GM18867 (cell line): ENCODE measurements at regions not wholly inside any gene's neighbourhood (a gene's known extent, or its start where the extent isn't known, plus 50 kb on each side); places are given as distances from the start of the nearest gene placed in this dataset.
"Not testable (repeated sequence)": the region's sequence is repeated elsewhere in the genome, so short reads cannot be mapped to it uniquely, and the experiment has no call there.

Experiments used
- ATAC-seq: cut with Tn5 transposase; IDR thresholded peaks from one replicate; pipeline ENCODE4 v1.9.1; 2021; ENCODE audit warnings: mild to moderate bottlenecking, moderate library complexity; ENCODE audit not compliant: unreplicated experiment

GRCh38 chr14:54010981-54011380 is 54.4 kb upstream of the BMP4 start:
- ATAC-seq = no peak

GRCh38 chr14:54023027-54023426 is 66.4 kb upstream of the BMP4 start:
- peak; percentile 58 for ATAC-seq

DNA sequence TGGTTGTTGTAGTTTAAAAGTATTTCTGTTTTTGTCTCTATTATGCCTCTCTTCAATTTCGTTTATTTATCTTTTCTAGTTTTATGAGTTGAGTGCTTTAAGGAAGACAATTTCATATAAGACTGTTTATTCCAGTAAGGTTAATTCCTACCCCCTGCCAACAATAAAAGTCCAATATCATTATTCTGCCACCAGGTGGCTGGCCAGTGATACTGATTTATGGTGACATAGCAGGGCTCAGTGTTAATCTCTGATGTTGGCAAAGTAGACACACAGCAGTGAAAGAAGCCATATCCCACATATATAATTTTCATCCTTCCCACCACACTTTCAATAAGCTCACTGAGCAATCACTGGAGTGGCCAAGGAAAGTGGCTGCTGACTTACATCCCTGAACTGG is 69.0 kb upstream of the BMP4 start:
- ATAC-seq = no peak

GRCh38 chr14:54026671-54027070 is 70.0 kb upstream of the BMP4 start:
- ATAC-seq = no peak

GRCh38 chr14:54030996-54031395 is 74.4 kb upstream of the BMP4 start:
- not testable (repeated sequence) for ATAC-seq

DNA sequence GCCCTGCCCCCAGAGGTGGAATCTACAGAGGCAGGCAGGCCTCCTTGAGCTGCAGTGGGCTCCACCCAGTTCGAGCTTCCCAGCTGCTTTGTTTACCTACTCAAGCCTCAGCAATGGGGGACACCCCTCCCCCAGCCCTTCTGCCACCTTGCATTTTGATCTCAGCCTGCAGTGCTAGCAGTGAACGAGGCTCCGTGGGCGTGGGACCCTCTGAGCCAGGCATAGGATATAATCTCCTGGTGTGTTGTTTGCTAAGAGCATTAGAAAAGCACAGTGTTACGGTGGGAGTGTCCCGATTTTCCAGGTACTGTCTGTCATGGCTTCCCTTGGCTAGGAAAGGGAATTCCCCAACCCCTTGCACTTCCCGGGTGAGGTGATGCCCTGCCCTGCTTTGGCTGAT is 76.7 kb upstream of the BMP4 start:
- ATAC-seq = not testable (repeated sequence)

DNA sequence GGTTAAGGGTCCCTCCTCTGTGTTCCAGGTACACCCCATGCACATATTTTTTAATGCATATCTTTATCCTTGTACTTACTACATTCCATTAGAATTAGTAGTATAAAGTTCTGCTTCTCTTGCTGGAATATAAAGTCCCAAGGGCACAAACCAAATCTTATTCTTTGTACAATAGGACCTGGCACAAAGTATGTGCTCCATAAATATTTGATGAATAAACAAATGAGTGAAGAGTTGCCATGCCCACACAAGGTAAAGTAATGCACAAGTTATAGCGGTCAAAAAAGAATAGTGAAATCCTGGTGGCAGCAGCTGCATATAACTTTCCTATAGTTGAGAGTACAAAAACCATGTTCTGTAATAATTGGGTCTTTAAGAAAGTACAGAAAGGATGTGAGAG is 82.1 kb upstream of the BMP4 start:
- ATAC-seq = no peak

GRCh38 chr14:54039311-54039710 is 82.7 kb upstream of the BMP4 start:
- no peak for ATAC-seq

DNA sequence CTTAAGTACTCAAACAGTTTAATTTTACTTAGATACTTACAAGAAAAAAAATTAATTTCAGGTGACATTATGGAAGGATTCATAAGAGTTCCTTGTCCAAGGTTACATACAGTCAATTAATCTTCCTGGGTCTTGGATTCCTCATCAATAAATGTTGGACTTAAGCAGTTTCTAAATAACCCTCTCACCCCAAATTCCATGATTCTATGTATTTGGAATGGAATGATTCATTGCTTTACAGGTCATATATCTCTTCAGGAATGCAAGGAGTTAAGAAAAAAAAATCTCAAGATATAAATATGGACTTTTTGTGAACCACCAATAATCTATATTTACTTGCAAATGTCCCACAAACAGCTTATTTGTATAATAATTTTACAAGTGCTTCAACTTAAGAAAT is 84.2 kb upstream of the BMP4 start:
- ATAC-seq = no peak

DNA sequence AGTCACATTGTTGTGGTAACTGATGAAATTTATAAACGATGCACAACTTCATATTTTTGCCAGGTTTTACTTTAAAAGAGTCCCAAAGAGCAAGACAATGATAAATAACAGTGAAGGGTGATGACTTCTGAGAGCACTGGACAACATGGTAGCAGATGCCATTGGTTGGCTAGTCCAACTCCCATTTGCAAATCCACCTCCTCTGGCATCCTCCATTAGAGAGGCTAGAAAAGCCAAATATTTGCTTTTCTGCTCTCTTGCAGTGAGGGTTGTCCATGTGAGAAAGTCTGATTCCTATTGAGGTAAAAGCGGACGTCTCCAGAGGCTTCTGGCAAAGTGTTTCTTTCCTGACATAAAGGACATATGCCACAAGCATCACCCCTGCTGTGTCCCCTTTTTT is 89.6 kb upstream of the BMP4 start:
- no peak for ATAC-seq

DNA sequence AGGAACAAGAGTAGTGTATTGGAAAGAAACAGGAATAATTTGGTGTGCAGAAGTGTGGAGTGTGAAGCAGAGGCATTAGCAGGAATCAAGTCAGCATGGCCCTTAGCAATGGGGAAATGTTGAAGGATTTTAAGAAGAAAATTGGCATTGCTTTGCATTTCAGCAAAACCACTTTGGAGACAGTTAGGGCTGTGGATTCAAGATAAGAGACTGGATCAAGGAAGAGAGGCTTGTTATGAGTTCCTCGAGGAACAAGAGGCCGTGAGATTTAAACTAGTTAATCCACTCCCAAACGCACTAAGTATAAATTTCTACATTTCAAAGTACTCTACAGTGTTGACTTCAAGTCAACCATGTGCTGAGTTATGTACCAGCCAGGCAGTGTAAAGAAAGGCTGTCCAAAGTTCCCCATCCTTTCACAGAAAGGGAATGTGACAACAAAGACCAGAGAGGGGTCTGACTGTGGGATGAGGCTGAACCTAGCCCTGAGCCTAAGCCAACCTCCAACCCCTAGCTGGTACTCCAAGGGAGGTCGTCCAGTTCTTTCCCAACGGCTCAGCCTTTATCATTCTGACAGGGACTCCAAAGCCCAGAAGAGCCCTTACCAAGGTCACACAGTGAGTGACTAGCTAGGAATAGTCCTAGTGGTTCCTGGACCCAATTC is 91.2 kb upstream of the BMP4 start:
- ATAC-seq = no peak

DNA sequence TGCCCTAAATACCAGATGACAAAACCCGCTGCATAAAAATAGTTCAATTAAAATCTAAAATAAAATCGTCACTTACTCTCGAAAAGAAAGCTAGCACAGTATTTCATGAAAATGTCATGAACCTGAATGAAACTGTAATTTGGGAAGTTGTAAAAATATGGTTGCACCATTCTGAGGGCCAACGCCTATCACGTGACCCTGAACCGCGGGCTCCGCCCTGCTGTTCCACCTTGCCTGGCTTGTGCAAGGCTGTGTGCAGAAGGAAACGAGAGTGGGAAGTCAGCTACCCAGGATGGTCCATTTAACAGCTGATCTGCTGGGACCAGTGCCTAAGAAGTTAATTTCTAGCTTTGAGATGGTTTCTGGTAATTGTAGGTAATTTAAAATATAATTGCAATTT is 91.7 kb upstream of the BMP4 start:
- ATAC-seq = no peak

- ATAC-seq = no peak
These were observed 92.1 kb upstream of the BMP4 start for GRCh38 chr14:54048736-54049135.

- no peak for ATAC-seq
These were observed 94.1 kb upstream of the BMP4 start for GRCh38 chr14:54050759-54051158.

DNA sequence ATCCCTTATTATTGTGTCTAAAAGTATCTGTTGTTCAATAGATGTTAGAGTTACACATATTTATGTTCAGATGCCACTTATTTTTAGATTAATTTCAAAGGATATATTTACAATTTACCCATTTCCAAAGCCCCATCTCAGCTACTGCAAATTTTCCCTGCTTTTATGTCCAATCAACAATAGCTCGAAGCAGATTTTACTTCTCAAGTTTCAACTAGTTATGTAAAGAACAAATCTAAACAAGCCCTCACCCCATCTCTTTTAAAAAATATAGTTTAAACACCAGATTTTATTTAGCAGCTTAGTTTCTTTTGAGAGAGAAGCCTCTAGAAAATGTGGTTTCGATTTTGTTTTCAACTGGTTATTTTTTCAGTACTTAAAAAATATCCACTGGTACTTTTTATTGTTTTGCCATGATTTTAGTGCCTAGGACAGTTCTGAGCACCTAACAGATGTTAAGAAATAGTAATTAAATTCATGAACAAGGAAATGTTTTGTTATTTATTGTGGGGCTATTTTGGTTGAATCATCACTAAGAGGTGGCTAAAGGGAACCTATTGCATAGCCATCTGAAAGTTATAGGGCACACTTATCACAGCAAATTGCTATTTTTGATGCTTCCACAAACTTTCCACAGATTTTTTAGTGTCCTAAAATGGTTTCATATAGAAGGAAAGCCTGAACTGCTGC is 96.2 kb upstream of the BMP4 start:
- ATAC-seq = no peak

GRCh38 chr14:54053386-54053745 is 96.7 kb upstream of the BMP4 start:
- ATAC-seq = no peak

GRCh38 chr14:54058505-54058904 is 101.9 kb upstream of the BMP4 start:
- ATAC-seq = no peak

GRCh38 chr14:54083549-54084239 is 127.1 kb upstream of the BMP4 start:
- no peak for ATAC-seq

DNA sequence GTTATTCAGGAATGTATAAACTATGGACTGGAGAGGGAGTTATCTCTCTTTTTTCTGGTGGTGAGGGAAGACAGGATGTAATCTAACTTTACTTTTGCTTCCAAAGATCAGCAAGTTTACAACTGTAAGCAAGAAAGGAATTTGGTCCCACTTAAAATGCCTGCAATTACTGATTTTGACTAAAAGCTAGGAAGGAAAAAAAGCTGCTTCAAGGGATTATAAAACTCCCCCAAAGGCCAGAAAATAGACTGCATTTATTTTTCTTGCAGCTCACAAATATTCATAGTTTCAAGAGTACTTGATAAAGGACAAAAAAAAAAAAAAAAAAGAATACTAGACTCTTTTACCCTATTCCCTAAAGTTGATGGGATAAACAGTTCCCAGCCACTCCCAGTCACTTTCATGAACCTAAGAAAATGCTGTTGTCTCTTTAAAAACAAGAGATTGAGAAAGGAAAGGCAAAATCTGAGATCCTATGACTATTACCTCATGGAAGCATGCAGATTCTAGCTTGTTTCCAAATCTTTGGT is 128.7 kb upstream of the BMP4 start:
- ATAC-seq = no peak

GRCh38 chr14:54085841-54086240 is 129.2 kb upstream of the BMP4 start:
- no peak for ATAC-seq

DNA sequence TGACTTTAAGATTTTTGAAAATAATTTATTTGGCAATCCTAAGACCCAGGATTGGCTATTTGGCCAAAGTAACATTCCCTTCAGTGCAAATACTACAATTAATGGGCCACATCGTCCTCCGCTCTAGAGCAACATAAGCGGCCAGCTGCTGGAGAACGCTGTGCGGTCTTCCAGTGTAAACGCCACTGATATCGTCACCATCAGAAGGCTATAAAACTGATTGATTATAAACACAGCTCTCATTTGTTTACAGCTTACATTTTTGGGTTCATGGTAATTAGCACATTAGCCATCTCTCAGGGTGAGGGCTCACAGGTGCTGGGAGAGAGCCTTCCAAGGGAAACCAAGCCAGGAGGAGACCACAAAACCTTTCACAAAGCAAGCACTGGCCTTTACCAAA is 130.1 kb upstream of the BMP4 start:
- no peak for ATAC-seq

GRCh38 chr14:54087376-54087775 is 130.8 kb upstream of the BMP4 start:
- ATAC-seq = no peak
